Gastroesophageal sphincter (tissue), 4 donors: ENCODE measurements at regions not wholly inside any gene's neighbourhood (a gene's known extent, or its start where the extent isn't known, plus 50 kb on each side); places are given as distances from the start of the nearest gene placed in this dataset.

ENCODE experiments used
- ATAC-seq: fragments of 150-250 bp; one replicate; pipeline ENCODE4 v1.9.1; 2016; ENCODE audit warnings: mild to moderate bottlenecking, moderate library complexity
- H3K27ac ChIP-seq, 4 donors: fragments of 200-600 bp; sonication (generic) in 3 of 4; 1 replicate in 3 of 4; 2 replicates in 1 of 4; pipeline ENCODE4 v1.5.1; 2016 to 2019
- H3K27me3 ChIP-seq: fragments of 200-600 bp; sonication (generic); one replicate; pipeline ENCODE4 v1.5.1; 2019
- H3K36me3 ChIP-seq, 2 donors: fragments of 200-600 bp; sonication (generic); one replicate each; pipeline ENCODE4 v1.5.1; 2019; ENCODE audit warnings: control low read depth in 1 of 2
- H3K4me1 ChIP-seq, 3 donors: fragments of 200-600 bp; sonication (generic); 1 replicate in 2 of 3; 2 replicates in 1 of 3; pipeline ENCODE4 v1.5.1; 2016 to 2019; ENCODE audit warnings: control low read depth in 2 of 3
- H3K4me3 ChIP-seq, 2 donors: fragments of 200-600 bp; sonication (generic); one replicate each; pipeline ENCODE4 v1.5.1; 2019; ENCODE audit warnings: mild to moderate bottlenecking in 1 of 2, moderate library complexity in 1 of 2
- H3K9me3 ChIP-seq, 3 donors: fragments of 200-600 bp; sonication (generic); one replicate each; pipeline ENCODE4 v1.5.1; 2017 to 2019; ENCODE audit warnings: control low read depth in 2 of 3
- CTCF ChIP-seq, 4 experiments: fragments of 200-600 bp in 2 of 4; fragments of 450-650 bp in 2 of 4; sonication (generic) in 1 of 4; IDR thresholded peaks; one replicate each; pipeline ENCODE4 v1.5.1; 2017 to 2019; ENCODE audit warnings: antibody characterized with exemption in 4 of 4, mild to moderate bottlenecking in 2 of 4, moderate library complexity in 2 of 4
- EP300 ChIP-seq: sonication (generic); formaldehyde crosslinking; IDR thresholded peaks from one replicate; pipeline ENCODE4 v1.6.1; 2017; ENCODE audit warnings: antibody characterized with exemption, mild to moderate bottlenecking
- POLR2A ChIP-seq, 2 donors: fragments of 450-650 bp; IDR thresholded peaks; one replicate each; pipeline ENCODE4 v1.6.1; 2017; ENCODE audit warnings: antibody characterized with exemption in 2 of 2, mild to moderate bottlenecking in 2 of 2, moderate library complexity in 1 of 2
- POLR2AphosphoS5 ChIP-seq: sonication (generic); formaldehyde crosslinking; IDR thresholded peaks from one replicate; pipeline ENCODE4 v1.6.1; 2017; ENCODE audit warnings: antibody characterized with exemption
- WGBS, 2 donors: methylation state at CpG; one replicate each; pipeline ENCODE4 v1.1.5; 2018; ENCODE audit warnings: low coverage in 1 of 2; 5-methylcytosine and 5-hydroxymethylcytosine counted together

- 86 to 100% methylated on average over 1 to 2 of the region's 2 CpGs for WGBS, 2 donors
Observed at GRCh38 chr1:55864251-55864650, 649.1 kb upstream of the USP24 start.

GRCh38 chr1:55861676-55862340, 646.6 kb upstream of the USP24 start:
- ATAC-seq, result no peak
- Histone ChIP-seq H3K36me3 (no peaks in the 10 kb centered on the region), H3K9me3 (no peaks in the 10 kb centered on the region), H3K27me3 (no peaks in the 10 kb centered on the region), H3K4me3 (no peak overlapping the region), H3K27ac (no peak overlapping the region), H3K4me1 (peaks cover 0 to under 1% (median 0%) of the 10 kb centered on the region in 3 donors)
- TF ChIP-seq POLR2AphosphoS5 (no peak), POLR2A (IDR thresholded peaks at IDR 0.05) (no peak), EP300 (no peak), CTCF (IDR thresholded peaks at IDR 0.05) (no peak)
- 86 to 91% methylated on average over 3 of the region's 3 CpGs for WGBS, 2 donors

More at GRCh38 chr1:55864251-55864650, 649.1 kb upstream of the USP24 start:
- peaks cover 0 to 20% (median 3%) of the 10 kb centered on the region in 3 donors for H3K4me1 ChIP-seq
- H3K27me3 ChIP-seq, result no peaks in the 10 kb centered on the region
- no peaks in the 10 kb centered on the region for H3K36me3 ChIP-seq
- no peak overlapping the region for H3K27ac ChIP-seq
- H3K9me3 ChIP-seq, result no peaks in the 10 kb centered on the region
- TF ChIP-seq POLR2A (IDR thresholded peaks at IDR 0.05) (no peak), EP300 (no peak), CTCF (IDR thresholded peaks at IDR 0.05) (no peak)
- no peak for ATAC-seq
- H3K4me3 ChIP-seq, result no peak overlapping the region

- Histone ChIP-seq H3K27me3 (no peaks in the 10 kb centered on the region), H3K27ac (no peak overlapping the region), H3K36me3 (no peaks in the 10 kb centered on the region), H3K4me3 (no peak overlapping the region), H3K9me3 (no peaks in the 10 kb centered on the region), H3K4me1 (peaks cover 0 to 8% (median 0%) of the 10 kb centered on the region in 3 donors)
- no peak for ATAC-seq
- TF ChIP-seq EP300, result no peak
- TF ChIP-seq POLR2A (IDR thresholded peaks at IDR 0.05), result no peak
- no peak for TF ChIP-seq CTCF (IDR thresholded peaks at IDR 0.05)
- TF ChIP-seq POLR2AphosphoS5, result no peak
- WGBS, 2 donors, result 55 to 89% methylated on average over 6 of the region's 6 CpGs
Observed at GRCh38 chr1:55860798-55861519, 645.8 kb upstream of the USP24 start.

DNA sequence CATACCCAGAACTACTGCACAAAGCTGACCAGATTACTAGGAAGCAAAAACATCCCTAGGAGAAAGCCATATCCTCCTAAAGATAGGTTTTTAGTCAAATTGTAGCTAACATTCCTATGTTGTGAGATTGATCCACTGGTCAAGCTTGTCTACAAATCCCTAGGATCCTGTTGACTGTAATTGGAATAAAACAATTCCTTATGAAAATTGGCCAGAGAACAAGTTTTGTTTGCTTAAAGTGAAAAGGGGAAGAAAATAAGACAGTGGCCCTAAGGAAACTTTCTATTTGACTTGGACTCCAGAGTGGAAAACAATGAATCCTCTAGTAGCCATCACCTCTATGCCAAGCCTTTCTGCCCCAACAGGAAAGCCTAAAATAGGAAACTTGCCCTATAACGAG, 645.2 kb upstream of the USP24 start:
- no peaks in the 10 kb centered on the region for H3K36me3 ChIP-seq
- TF ChIP-seq CTCF (IDR thresholded peaks at IDR 0.05) (no peak), EP300 (no peak), POLR2A (IDR thresholded peaks at IDR 0.05) (no peak), POLR2AphosphoS5 (no peak)
- ATAC-seq, result no peak
- WGBS, 2 donors, result 64 to 78% methylated on average over 1 of the region's 1 CpG
- H3K27me3 ChIP-seq, result no peaks in the 10 kb centered on the region
- H3K27ac ChIP-seq, result no peak overlapping the region
- no peak overlapping the region for H3K4me3 ChIP-seq
- no peaks in the 10 kb centered on the region for H3K9me3 ChIP-seq
- peaks cover 0 to 8% (median 0%) of the 10 kb centered on the region in 3 donors for H3K4me1 ChIP-seq

DNA sequence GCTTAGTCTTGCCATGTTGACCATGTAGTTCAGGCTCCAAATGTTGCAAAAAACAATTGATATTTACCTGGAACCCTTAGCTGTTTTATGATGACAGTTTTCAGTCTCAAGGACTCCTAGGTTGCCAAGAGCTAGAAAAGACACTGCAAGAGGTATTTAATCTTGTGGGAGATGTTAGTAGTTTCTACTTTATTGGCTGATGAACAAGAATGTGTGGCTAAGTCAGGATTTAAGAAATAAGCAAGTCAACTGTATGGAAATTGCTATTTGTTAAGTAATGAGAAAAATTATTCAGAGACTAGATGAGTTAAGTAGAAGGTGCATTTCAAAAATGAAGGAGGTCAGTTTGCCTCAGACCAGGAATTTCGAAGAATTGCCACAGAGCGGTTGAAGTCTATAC, 639.7 kb upstream of the USP24 start:
- no peaks in the 10 kb centered on the region for H3K9me3 ChIP-seq
- no peaks in the 10 kb centered on the region for H3K27me3 ChIP-seq
- peaks cover 0 to 8% (median 0%) of the 10 kb centered on the region in 3 donors for H3K4me1 ChIP-seq
- 64 to 94% methylated on average over 2 of the region's 2 CpGs for WGBS, 2 donors
- H3K27ac ChIP-seq, result no peak overlapping the region
- no peak overlapping the region for H3K4me3 ChIP-seq
- H3K36me3 ChIP-seq, result no peaks in the 10 kb centered on the region
- ATAC-seq, result no peak
- no peak for TF ChIP-seq POLR2A (IDR thresholded peaks at IDR 0.05)
- no peak for TF ChIP-seq CTCF (IDR thresholded peaks at IDR 0.05)
- TF ChIP-seq EP300, result no peak
- TF ChIP-seq POLR2AphosphoS5, result no peak
